H9 (cell line): ENCODE measurements at regions not wholly inside any gene's neighbourhood (a gene's known extent, or its start where the extent isn't known, plus 50 kb on each side); places are given as distances from the start of the nearest gene placed in this dataset.

ENCODE experiments used
- DNase-seq: peaks from one replicate; pipeline ENCODE4 v3.0.0-alpha.2; 2017
- H2AFZ ChIP-seq: one replicate; pipeline ENCODE4 v1.6.1; 2013; ENCODE audit warnings: mild to moderate bottlenecking, low read length, control low read depth, moderate library complexity
- H2AK5ac ChIP-seq: 2 replicates; pipeline ENCODE4 v1.6.1; 2013; ENCODE audit warnings: low read length, control low read depth, mixed read lengths; ENCODE audit not compliant: insufficient read length
- H2BK120ac ChIP-seq: one replicate; pipeline ENCODE4 v1.6.1; 2013; ENCODE audit warnings: low read depth, mild to moderate bottlenecking, low read length, control low read depth, inconsistent platforms; ENCODE audit not compliant: poor library complexity, severe bottlenecking
- H2BK12ac ChIP-seq: 2 replicates; pipeline ENCODE4 v1.6.1; 2013; ENCODE audit warnings: low read length, control low read depth, mixed read lengths, low read depth; ENCODE audit not compliant: insufficient read length
- H2BK15ac ChIP-seq: 2 replicates; pipeline ENCODE4 v1.6.1; 2013; ENCODE audit warnings: low read depth, low read length, control low read depth
- H2BK20ac ChIP-seq: one replicate; pipeline ENCODE4 v1.6.1; 2013; ENCODE audit warnings: low read depth, mild to moderate bottlenecking, low read length, control low read depth, inconsistent platforms; ENCODE audit not compliant: poor library complexity, severe bottlenecking
- H2BK5ac ChIP-seq: 2 replicates; pipeline ENCODE4 v1.6.1; 2013; ENCODE audit warnings: low read length, control low read depth, mixed read lengths; ENCODE audit not compliant: insufficient read length
- H3K14ac ChIP-seq: 2 replicates; pipeline ENCODE4 v1.6.1; 2013; ENCODE audit warnings: low read length, control low read depth; ENCODE audit not compliant: insufficient read depth
- H3K18ac ChIP-seq: 2 replicates; pipeline ENCODE4 v1.6.1; 2013; ENCODE audit warnings: low read depth, mild to moderate bottlenecking, mixed read lengths, low read length, control low read depth; ENCODE audit not compliant: insufficient read length
- H3K23ac ChIP-seq: 2 replicates; pipeline ENCODE4 v1.6.1; 2013; ENCODE audit warnings: low read length, control low read depth, mixed read lengths, low read depth; ENCODE audit not compliant: insufficient read length
- H3K23me2 ChIP-seq: 2 replicates; pipeline ENCODE4 v1.6.1; 2013; ENCODE audit warnings: low read depth, mild to moderate bottlenecking, mixed read lengths, low read length, control low read depth; ENCODE audit not compliant: insufficient read length, poor library complexity, severe bottlenecking
- H3K27ac ChIP-seq: 2 replicates; pipeline ENCODE4 v1.5.1; 2013; ENCODE audit warnings: low read length, control low read depth, mixed read lengths, low read depth; ENCODE audit not compliant: insufficient read length
- H3K27me3 ChIP-seq: 2 replicates; pipeline ENCODE4 v1.6.1; 2013; ENCODE audit warnings: low read length, control low read depth, inconsistent platforms; ENCODE audit not compliant: insufficient read depth
- H3K4ac ChIP-seq: 2 replicates; pipeline ENCODE4 v1.6.1; 2013; ENCODE audit warnings: low read depth, mild to moderate bottlenecking, control low read depth, inconsistent platforms, low read length, moderate library complexity
- H3K4me1 ChIP-seq: 2 replicates; pipeline ENCODE4 v1.6.1; 2013; ENCODE audit warnings: low read length, control low read depth, inconsistent platforms; ENCODE audit not compliant: insufficient read depth
- H3K4me2 ChIP-seq: 2 replicates; pipeline ENCODE4 v1.6.1; 2013; ENCODE audit warnings: low read length, control low read depth, mixed read lengths; ENCODE audit not compliant: insufficient read length, insufficient read depth
- H3K56ac ChIP-seq: 2 replicates; pipeline ENCODE4 v1.6.1; 2013; ENCODE audit warnings: low read depth, mild to moderate bottlenecking, mixed read lengths, low read length, control low read depth; ENCODE audit not compliant: insufficient read length
- H3K79me1 ChIP-seq: 2 replicates; pipeline ENCODE4 v1.6.1; 2013; ENCODE audit warnings: low read depth, mild to moderate bottlenecking, moderate library complexity, low read length, control low read depth, inconsistent platforms; ENCODE audit not compliant: insufficient read depth, poor library complexity, severe bottlenecking
- H3K79me2 ChIP-seq: 2 replicates; pipeline ENCODE4 v1.6.1; 2013; ENCODE audit warnings: low read length, control low read depth, inconsistent platforms; ENCODE audit not compliant: insufficient read depth
- H3K9ac ChIP-seq: 2 replicates; pipeline ENCODE4 v1.6.1; 2013; ENCODE audit warnings: low read length, control low read depth, mixed read lengths; ENCODE audit not compliant: insufficient read length; ENCODE audit errors: extremely low read depth
- H3K9me3 ChIP-seq: one replicate; pipeline ENCODE4 v1.6.1; 2013; ENCODE audit warnings: low read depth, low read length, inconsistent platforms; ENCODE audit not compliant: control insufficient read depth
- H3T11ph ChIP-seq: one replicate; pipeline ENCODE4 v1.6.1; 2013; ENCODE audit warnings: mild to moderate bottlenecking, low read length, control low read depth, inconsistent platforms
- H4K20me1 ChIP-seq: one replicate; pipeline ENCODE4 v1.6.1; 2013; ENCODE audit not compliant: control insufficient read depth, insufficient read length, insufficient read depth
- H4K5ac ChIP-seq: 2 replicates; pipeline ENCODE4 v1.6.1; 2013; ENCODE audit warnings: low read depth, mild to moderate bottlenecking, mixed read lengths, low read length, control low read depth; ENCODE audit not compliant: insufficient read length
- H4K8ac ChIP-seq: replicated peaks from 2 replicates; pipeline ENCODE4 v1.6.1; 2013; ENCODE audit warnings: low read length, control low read depth, mixed read lengths, low read depth; ENCODE audit not compliant: insufficient read length
- H4K91ac ChIP-seq: 2 replicates; pipeline ENCODE4 v1.6.1; 2013; ENCODE audit warnings: low read depth, mild to moderate bottlenecking, moderate library complexity, mixed read lengths, low read length, control low read depth; ENCODE audit not compliant: insufficient read length
- H3K27ac Mint-ChIP-seq, 3 experiments: 2 replicates in 2 of 3; 3 replicates in 1 of 3; pipeline ENCODE4 v1.8.0; 2020 to 2021; ENCODE audit warnings: mixed read lengths in 3 of 3, mild to moderate bottlenecking in 1 of 3, moderate library complexity in 1 of 3
- H3K27me3 Mint-ChIP-seq: 2 replicates; pipeline ENCODE4 v1.8.0; 2021; ENCODE audit warnings: low read depth, mild to moderate bottlenecking, moderate library complexity, mixed read lengths
- H3K36me3 Mint-ChIP-seq, 3 experiments: 2 replicates in 2 of 3; 3 replicates in 1 of 3; pipeline ENCODE4 v1.8.0; 2020 to 2021; ENCODE audit warnings: low read depth in 3 of 3, mixed read lengths in 3 of 3; ENCODE audit not compliant: insufficient read depth in 1 of 3
- H3K4me1 Mint-ChIP-seq, 2 experiments: 2 replicates each; pipeline ENCODE4 v1.8.0; 2020; ENCODE audit warnings: mixed read lengths in 2 of 2
- H3K4me3 Mint-ChIP-seq, 2 experiments: 2 replicates in 1 of 2; 3 replicates in 1 of 2; pipeline ENCODE4 v1.8.0; 2020 to 2021; ENCODE audit warnings: mild to moderate bottlenecking in 2 of 2, mixed read lengths in 2 of 2, moderate library complexity in 1 of 2
- H3K9me3 Mint-ChIP-seq, 2 experiments: 2 replicates in 1 of 2; 3 replicates in 1 of 2; pipeline ENCODE4 v1.8.0; 2020; ENCODE audit warnings: mild to moderate bottlenecking in 2 of 2, mixed read lengths in 2 of 2, moderate library complexity in 1 of 2
- CTCF ChIP-seq: fragments of 200-600 bp; sonication (generic); conservative IDR thresholded peaks from 3 replicates; pipeline ENCODE4 v1.8.0; 2021; ENCODE audit warnings: antibody characterized with exemption, mild to moderate bottlenecking

GRCh38 chr11:116439361-116439677 lies 333.5 kb downstream of the BUD13 start:
- no peak overlapping the region for H3K4me3 Mint-ChIP-seq
- peaks cover 38 to 41% of the 10 kb centered on the region in 2 experiments for H3K9me3 Mint-ChIP-seq
- no peak overlapping the region for H3K27ac ChIP-seq

More at GRCh38 chr11:116439361-116439677, 333.5 kb downstream of the BUD13 start:
- Histone ChIP-seq H2BK5ac (no peak overlapping the region), H3K14ac (no peak overlapping the region), H3K23me2 (no peaks in the 10 kb centered on the region), H3K9ac (no peak overlapping the region), H2BK120ac (no peak overlapping the region), H3K4me2 (no peak overlapping the region), H3K56ac (no peak overlapping the region), H2AK5ac (no peak overlapping the region), H3K79me2 (peaks cover 5% of the 10 kb centered on the region; the same call in 1 of the 2 replicates), H3T11ph (no peak overlapping the region), H3K4me1 (no peaks in the 10 kb centered on the region; the same call in 1 of the 2 replicates), H2BK20ac (no peak overlapping the region), H3K18ac (no peak overlapping the region), H4K5ac (no peak overlapping the region), H3K27me3 (no peaks in the 10 kb centered on the region), H4K8ac (no peak overlapping the region), H4K91ac (no peak overlapping the region), H3K9me3 (peaks cover 37% of the 10 kb centered on the region), H3K4ac (no peak overlapping the region), H3K79me1 (peaks cover 6% of the 10 kb centered on the region), H2AFZ (no peak overlapping the region), H2BK15ac (no peak overlapping the region), H4K20me1 (no peaks in the 10 kb centered on the region), H2BK12ac (no peak overlapping the region), H3K23ac (no peak overlapping the region)
- Mint-ChIP-seq H3K36me3 (peaks cover 47 to 58% (median 47%) of the 10 kb centered on the region in 3 experiments), H3K4me1 (peaks cover 22 to 38% of the 10 kb centered on the region in 2 experiments), H3K27me3 (no peaks in the 10 kb centered on the region; the same call in 1 of the 2 replicates), H3K27ac (no peak overlapping the region)
- TF ChIP-seq CTCF, result no peak
- DNase-seq, result no peak
